RWPE2 (cell line): ENCODE measurements at regions not wholly inside any gene's neighbourhood (a gene's known extent, or its start where the extent isn't known, plus 50 kb on each side); places are given as distances from the start of the nearest gene placed in this dataset.

Experiments used
- ATAC-seq: fragments of 200-7000 bp; cut with Tn5 transposase; 3 replicates; pipeline ENCODE4 v1.9.1; 2021; ENCODE audit warnings: low read depth
- DNase-seq: peaks from one replicate; pipeline ENCODE4 v3.0.0-alpha.2; 2020; ENCODE audit warnings: low spot score
- H3K27ac ChIP-seq: fragments of 450-650 bp; 2 replicates; pipeline ENCODE4 v1.5.1; 2017; ENCODE audit warnings: mild to moderate bottlenecking; ENCODE audit not compliant: poor library complexity, severe bottlenecking
- H3K27me3 ChIP-seq: fragments of 250-450 bp; sonication (Bioruptor Pico); 2 replicates; pipeline ENCODE4 v1.5.1; 2021; ENCODE audit warnings: mild to moderate bottlenecking, moderate library complexity; ENCODE audit not compliant: insufficient read depth, poor library complexity, severe bottlenecking
- H3K36me3 ChIP-seq: fragments of 250-450 bp; sonication (Bioruptor Pico); 2 replicates; pipeline ENCODE4 v1.5.1; 2020; ENCODE audit warnings: low read depth, mild to moderate bottlenecking, moderate library complexity
- H3K4me1 ChIP-seq: fragments of 250-450 bp; sonication (Bioruptor Pico); 2 replicates; pipeline ENCODE4 v1.5.1; 2021; ENCODE audit warnings: mild to moderate bottlenecking, moderate library complexity; ENCODE audit not compliant: insufficient read depth, poor library complexity, severe bottlenecking
- H3K4me3 ChIP-seq: fragments of 250-450 bp; sonication (Bioruptor Pico); 2 replicates; pipeline ENCODE4 v1.5.1; 2021; ENCODE audit warnings: mild to moderate bottlenecking, moderate library complexity; ENCODE audit not compliant: severe bottlenecking
- H3K9me3 ChIP-seq: fragments of 250-450 bp; sonication (Bioruptor Pico); 2 replicates; pipeline ENCODE4 v1.5.1; 2021; ENCODE audit warnings: mild to moderate bottlenecking, moderate library complexity; ENCODE audit not compliant: severe bottlenecking
- TF ChIP-seq, protein P1 (sequence below): fragments of 450-650 bp; IDR thresholded peaks from one replicate; pipeline ENCODE4 v1.5.1; 2017; ENCODE audit warnings: mild to moderate bottlenecking, moderate library complexity; ENCODE audit not compliant: poor library complexity, severe bottlenecking

DNA sequence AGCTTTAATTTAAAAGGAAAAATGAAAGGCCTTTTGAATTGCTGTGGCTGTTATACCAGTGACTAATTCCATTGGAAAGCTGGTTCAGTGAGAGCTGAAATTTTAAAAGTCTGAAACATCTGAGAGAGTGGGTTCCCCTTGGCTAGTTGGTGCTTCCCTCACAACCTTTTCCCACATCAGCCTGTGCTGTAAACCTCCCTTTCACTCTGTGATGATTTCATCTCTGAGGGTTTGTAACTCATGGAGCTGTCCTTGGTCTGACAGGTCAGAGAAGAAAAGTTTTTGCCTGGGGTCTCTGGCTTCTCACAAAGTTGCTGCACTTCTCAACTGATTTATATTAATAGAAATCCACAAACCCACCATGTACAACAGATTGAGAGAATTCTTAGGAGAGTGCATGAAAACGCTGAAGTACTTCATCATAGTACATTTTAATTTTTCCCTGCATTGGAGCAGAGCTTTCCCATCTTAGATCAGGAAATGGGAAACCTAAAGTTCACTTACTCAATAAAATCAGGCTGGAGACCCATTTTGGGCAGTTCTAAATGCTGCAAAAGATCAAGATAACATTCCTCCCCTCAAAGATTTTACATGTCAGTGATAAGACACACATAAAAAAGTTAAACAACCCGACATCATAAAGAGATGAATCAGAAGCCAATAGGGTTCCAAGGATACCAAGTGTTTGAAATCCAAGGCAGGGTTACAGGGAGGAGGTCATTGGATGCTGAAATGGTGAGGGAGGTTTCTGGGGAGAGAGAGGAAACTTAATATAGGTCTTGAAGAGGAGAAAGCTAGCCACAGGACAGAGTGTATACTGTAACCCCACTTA lies 157.0 kb upstream of the MKLN1 start:
- TF ChIP-seq, protein P1, sequence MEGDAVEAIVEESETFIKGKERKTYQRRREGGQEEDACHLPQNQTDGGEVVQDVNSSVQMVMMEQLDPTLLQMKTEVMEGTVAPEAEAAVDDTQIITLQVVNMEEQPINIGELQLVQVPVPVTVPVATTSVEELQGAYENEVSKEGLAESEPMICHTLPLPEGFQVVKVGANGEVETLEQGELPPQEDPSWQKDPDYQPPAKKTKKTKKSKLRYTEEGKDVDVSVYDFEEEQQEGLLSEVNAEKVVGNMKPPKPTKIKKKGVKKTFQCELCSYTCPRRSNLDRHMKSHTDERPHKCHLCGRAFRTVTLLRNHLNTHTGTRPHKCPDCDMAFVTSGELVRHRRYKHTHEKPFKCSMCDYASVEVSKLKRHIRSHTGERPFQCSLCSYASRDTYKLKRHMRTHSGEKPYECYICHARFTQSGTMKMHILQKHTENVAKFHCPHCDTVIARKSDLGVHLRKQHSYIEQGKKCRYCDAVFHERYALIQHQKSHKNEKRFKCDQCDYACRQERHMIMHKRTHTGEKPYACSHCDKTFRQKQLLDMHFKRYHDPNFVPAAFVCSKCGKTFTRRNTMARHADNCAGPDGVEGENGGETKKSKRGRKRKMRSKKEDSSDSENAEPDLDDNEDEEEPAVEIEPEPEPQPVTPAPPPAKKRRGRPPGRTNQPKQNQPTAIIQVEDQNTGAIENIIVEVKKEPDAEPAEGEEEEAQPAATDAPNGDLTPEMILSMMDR, result no peak
- peaks cover 12% of the 10 kb centered on the region for H3K4me1 ChIP-seq
- no peaks in the 10 kb centered on the region for H3K36me3 ChIP-seq
- H3K27ac ChIP-seq, result no peak overlapping the region
- H3K27me3 ChIP-seq, result no peaks in the 10 kb centered on the region
- no peaks in the 10 kb centered on the region for H3K9me3 ChIP-seq
- no peak for DNase-seq
- no peak for ATAC-seq
- no peak overlapping the region for H3K4me3 ChIP-seq

DNA sequence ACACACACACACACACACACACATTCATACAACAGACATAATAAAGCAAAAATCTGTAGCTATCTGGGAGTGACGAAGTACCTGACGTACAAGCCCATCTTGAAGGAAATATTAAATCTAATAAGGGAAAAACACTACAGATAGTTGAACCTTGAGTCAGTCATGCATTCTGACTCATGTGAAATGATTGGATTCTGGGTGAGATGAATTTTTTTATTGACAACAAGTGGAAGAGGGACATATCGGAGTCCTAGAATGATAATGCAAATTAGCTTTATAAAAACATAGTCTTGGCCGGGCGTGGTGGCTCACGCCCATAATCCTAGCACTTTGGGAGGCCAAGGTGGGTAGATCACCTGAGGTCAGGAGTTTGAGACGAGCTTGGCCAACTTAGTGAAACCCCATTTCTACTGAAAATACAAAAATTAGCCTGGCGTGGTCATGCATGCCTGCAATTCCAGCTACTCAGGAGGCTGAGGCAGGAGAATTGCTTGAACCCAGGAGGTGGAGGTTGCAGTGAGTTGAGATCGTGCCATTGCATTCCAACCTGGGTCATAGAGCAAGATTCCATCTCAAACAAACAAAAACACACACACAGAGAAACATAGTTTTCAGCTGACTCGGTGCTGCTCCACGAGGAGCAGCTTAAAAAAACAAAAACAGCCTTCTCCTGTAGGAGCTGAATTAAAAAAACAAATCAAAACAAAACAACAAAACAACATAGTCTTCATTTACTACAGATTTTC lies 154.4 kb upstream of the MKLN1 start:
- peak; percentile 76 for ATAC-seq
- Histone ChIP-seq H3K9me3 (no peaks in the 10 kb centered on the region), H3K36me3 (no peaks in the 10 kb centered on the region), H3K4me3 (no peak overlapping the region), H3K4me1 (peaks cover 12% of the 10 kb centered on the region), H3K27me3 (no peaks in the 10 kb centered on the region), H3K27ac (peak overlapping the region; percentile 26)
- no peak for DNase-seq
- TF ChIP-seq, protein P1, result no peak

DNA sequence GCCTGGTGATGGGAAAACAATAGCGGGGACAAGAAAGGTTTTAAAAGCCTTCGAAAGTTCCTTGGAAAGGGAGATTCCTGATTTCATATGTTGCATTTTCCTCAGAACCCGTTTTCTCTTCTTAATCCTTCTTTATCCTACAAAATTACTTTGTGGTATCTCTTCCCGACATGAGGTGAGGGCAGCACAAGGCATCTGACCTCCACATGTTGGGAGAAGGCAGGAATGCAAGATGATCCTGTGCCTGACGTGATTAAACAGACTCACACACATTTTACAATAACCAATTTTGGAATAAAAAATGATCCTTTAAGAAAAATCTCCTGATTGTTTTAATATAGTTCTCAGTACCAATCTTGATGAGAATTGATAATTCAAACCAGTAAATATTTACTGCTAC lies 153.3 kb upstream of the MKLN1 start:
- Histone ChIP-seq H3K9me3 (no peaks in the 10 kb centered on the region), H3K4me3 (no peak overlapping the region), H3K4me1 (peaks cover 12% of the 10 kb centered on the region), H3K27ac (no peak overlapping the region), H3K27me3 (no peaks in the 10 kb centered on the region), H3K36me3 (no peaks in the 10 kb centered on the region)
- TF ChIP-seq, protein P1, result no peak
- no peak for ATAC-seq
- no peak for DNase-seq

DNA sequence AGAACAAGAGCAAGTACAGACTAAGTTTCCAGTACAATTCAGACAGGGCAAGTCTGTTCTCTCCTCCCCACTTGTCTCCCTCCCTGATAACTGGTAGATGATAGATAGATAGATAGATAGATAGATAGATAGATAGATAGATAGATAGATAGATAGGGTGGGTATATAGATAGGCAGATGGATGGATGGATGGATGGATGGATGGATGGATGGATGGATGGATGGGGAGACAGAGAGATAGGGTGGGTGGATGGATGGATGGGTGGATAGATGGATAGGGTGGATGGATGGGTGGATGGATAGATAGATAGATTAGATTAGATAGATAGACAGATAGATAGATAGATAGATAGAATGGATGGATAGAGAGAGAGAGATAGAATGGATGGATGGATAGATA lies 152.8 kb upstream of the MKLN1 start:
- TF ChIP-seq, protein P1, result no peak
- no peaks in the 10 kb centered on the region for H3K9me3 ChIP-seq
- no peak overlapping the region for H3K4me3 ChIP-seq
- peaks cover 12% of the 10 kb centered on the region for H3K4me1 ChIP-seq
- H3K27ac ChIP-seq, result no peak overlapping the region
- no peak for ATAC-seq
- no peaks in the 10 kb centered on the region for H3K36me3 ChIP-seq
- H3K27me3 ChIP-seq, result no peaks in the 10 kb centered on the region
- no peak for DNase-seq
